ENCODE measurements at regions not wholly inside any gene's neighbourhood (a gene's known extent, or its start where the extent isn't known, plus 50 kb on each side); places are given as distances from the start of the nearest gene placed in this dataset.

GRCh38 chr3:193764959-193765358 is 172.0 kb downstream of the OPA1 start:
- no peak for DNase-seq (ENCODE audit: low spot score)
- TF ChIP-seq REST (IDR thresholded peaks at IDR 0.05) (no peak), MAX (IDR thresholded peaks at IDR 0.05) (no peak), ZBTB33 (IDR thresholded peaks at IDR 0.05) (no peak), CTCF (IDR thresholded peaks at IDR 0.05; ENCODE audit: low read depth, low read length, missing input control) (no peak), YY1 (IDR thresholded peaks at IDR 0.05) (no peak), NR2F2 (IDR thresholded peaks at IDR 0.05) (no peak), RXRA (IDR thresholded peaks at IDR 0.05) (no peak), EGR1 (IDR thresholded peaks at IDR 0.05; ENCODE audit: low read depth in 2 of 2) (no peak), HNF4A (conservative IDR thresholded peaks at IDR 0.05) (no peak), FOXA2 (IDR thresholded peaks at IDR 0.05) (no peak), HNF4G (IDR thresholded peaks at IDR 0.05) (no peak), FOXA1 (IDR thresholded peaks at IDR 0.05) (no peak)
- no peaks in the 10 kb centered on the region for H3K27me3 ChIP-seq (ENCODE audit: control insufficient read depth in 4 of 4, insufficient read depth in 4 of 4, low read length in 3 of 4)
- no peak overlapping the region for H3K9ac ChIP-seq (ENCODE audit: low read depth in 1 of 2, low read length in 2 of 2)
- no peaks in the 10 kb centered on the region for H3K36me3 ChIP-seq (ENCODE audit: control insufficient read depth in 4 of 4, insufficient read depth in 3 of 4, low read depth in 1 of 4, low read length in 3 of 4)
- H3K9me3 ChIP-seq (ENCODE audit: control insufficient read depth in 4 of 4, low read length in 3 of 4): no peaks in the 10 kb centered on the region
- 92% methylated on average over 5 of the region's 5 CpGs for WGBS
- no peak overlapping the region for H3K27ac ChIP-seq (ENCODE audit: low read depth in 1 of 2, low read length in 2 of 2)
- H3K4me1 ChIP-seq (ENCODE audit: control insufficient read depth in 4 of 4, insufficient read depth in 4 of 4, low read length in 3 of 4): no peaks in the 10 kb centered on the region
- H3K4me3 ChIP-seq (ENCODE audit: low read depth in 1 of 3, low read length in 3 of 3): no peak overlapping the region

- DNase-seq (ENCODE audit: low spot score): peak; percentile 20
- no peak overlapping the region for H3K4me3 ChIP-seq (ENCODE audit: low read depth in 1 of 3, low read length in 3 of 3)
- H3K9ac ChIP-seq (ENCODE audit: low read depth in 1 of 2, low read length in 2 of 2): no peak overlapping the region
- TF ChIP-seq GABPA (IDR thresholded peaks at IDR 0.05 in 1 of 2, conservative IDR thresholded peaks at IDR 0.05 in 1 of 2) (no peak), TAF1 (conservative IDR thresholded peaks at IDR 0.05) (no peak), MAX (IDR thresholded peaks at IDR 0.05) (no peak), JUND (IDR thresholded peaks at IDR 0.05) (no peak), SP1 (IDR thresholded peaks at IDR 0.05) (no peak), EGR1 (IDR thresholded peaks at IDR 0.05; ENCODE audit: low read depth in 2 of 2) (no peak)
- H3K27ac ChIP-seq (ENCODE audit: low read depth in 1 of 2, low read length in 2 of 2): no peak overlapping the region
- no peaks in the 10 kb centered on the region for H3K27me3 ChIP-seq (ENCODE audit: control insufficient read depth in 4 of 4, insufficient read depth in 4 of 4, low read length in 3 of 4)
- H3K9me3 ChIP-seq (ENCODE audit: control insufficient read depth in 4 of 4, low read length in 3 of 4): no peaks in the 10 kb centered on the region
- no peaks in the 10 kb centered on the region for H3K4me1 ChIP-seq (ENCODE audit: control insufficient read depth in 4 of 4, insufficient read depth in 4 of 4, low read length in 3 of 4)
- no peaks in the 10 kb centered on the region for H3K36me3 ChIP-seq (ENCODE audit: control insufficient read depth in 4 of 4, insufficient read depth in 3 of 4, low read depth in 1 of 4, low read length in 3 of 4)
- WGBS: 92% methylated on average over 1 of the region's 1 CpG
Observed at GRCh38 chr3:193767353-193768069, 174.5 kb downstream of the OPA1 start.

Data from liver (tissue), 8 donors.